T-helper 2 cell (primary cell): ENCODE measurements at regions not wholly inside any gene's neighbourhood (a gene's known extent, or its start where the extent isn't known, plus 50 kb on each side); places are given as distances from the start of the nearest gene placed in this dataset.

Experiments
- DNase-seq, 5 experiments: peaks; one replicate each; pipeline versions ENCODE4 v3.0.0 to v3.0.0-alpha.2; 2012 to 2022

- no peak for DNase-seq
Observed at GRCh38 chr19:34305221-34306083, 51.1 kb downstream of the GARRE1 start.

DNA sequence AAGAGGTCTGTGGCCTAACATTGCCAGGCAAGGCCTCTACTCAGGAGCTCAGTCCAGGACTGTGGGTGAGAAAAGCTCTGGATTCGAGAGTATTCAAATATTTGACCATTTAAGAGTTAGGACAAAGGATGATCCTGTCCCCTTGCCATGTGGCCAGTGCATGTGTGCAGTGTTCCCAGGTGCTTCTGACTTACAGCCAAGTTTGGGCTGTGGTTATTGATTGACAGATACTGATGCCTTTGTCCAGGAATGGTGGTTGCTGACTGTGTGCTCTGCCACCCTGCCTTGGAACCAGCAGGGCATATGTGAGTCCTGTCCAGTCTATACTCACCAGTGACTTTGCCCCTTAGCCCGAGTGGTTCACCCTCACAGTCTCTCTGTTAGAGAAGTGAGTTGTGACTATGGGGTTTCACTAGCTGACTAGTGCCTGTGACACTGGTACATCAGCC is 51.9 kb downstream of the GARRE1 start:
- no peak for DNase-seq

- DNase-seq, result no peak
Observed at GRCh38 chr19:34306824-34307223, 52.5 kb downstream of the GARRE1 start.

DNA sequence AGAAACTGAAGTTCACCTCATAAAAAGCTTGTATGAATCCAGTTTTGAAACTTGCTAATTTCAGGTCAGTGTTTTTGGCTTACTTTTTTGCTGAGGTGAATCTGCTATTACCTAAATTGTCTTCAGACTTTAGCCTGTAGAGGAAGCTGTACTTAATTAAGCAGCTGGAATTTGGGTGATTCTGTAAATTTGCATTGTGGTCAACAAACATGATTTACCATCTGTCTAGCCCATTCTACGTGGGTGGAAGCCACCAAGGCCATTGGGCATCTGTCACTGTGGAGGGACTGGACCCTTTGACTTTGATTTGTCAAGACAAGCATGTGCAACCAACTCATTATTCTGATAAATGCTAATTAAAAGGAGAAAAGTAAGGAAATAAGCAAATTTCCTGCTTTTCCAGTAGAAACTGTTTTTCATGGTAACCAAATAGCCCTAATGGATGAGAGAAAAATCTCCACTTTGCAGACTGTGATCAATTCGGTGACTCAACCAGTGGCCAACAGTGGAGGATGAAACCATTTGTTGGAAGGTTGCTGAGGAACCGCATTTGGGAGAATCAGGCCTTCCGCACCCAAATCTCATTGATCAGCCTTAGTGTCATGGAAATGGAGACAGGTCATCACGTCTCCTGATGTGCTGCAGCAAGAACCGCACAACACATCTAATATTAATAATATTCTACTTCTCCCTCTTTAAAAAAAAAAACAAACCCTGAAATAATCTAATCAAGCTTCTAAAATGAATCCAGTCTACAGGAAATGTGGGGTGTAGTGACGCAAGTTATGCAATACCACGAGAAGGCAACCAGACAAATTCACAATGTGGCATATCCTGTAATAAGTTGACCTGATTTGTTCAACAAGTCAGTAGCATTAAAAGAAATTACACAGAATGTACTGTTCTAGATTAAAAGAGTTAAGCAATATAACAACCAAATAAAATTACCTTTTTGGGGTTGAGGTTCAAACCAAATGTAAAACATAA is 54.3 kb downstream of the GARRE1 start:
- DNase-seq, result peak in 3 of 5 experiments; percentile 17 to 73 (median 65)

DNA sequence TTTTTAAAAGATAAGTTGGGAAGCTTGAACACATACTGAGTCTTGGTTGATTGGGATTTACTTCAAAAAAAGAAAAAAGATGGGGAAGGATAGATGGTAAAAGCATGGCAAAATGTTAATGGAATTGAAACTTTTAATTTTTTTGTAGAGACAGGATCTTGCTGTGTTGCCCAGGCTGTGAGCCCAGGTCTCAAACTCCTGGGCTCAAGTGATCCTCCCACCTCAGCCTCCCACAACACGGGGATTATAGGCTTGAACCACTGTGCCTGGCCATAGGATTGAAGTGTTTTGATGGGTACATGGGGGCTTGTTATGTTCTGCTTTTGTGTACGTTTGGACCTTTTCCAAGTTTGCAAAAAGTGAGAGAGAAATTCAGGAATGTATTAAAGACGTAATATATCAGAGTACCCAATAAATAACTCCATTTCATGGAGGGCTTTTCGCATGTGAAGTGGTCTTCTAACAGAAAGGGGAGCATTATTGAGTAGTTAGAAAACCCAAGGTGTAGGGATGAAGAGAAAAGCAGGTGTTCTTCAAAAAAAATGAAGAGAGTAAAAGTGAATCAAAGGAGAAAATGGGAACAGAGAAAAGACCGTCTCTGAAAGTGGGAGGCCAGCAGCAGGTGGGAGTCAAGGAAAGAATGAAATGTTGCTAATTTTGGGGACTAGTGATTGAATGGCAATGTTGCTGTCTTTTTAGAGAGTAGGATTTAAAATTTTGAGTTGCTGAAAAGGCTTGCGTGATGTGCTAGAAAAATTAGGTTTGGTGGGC is 55.2 kb downstream of the GARRE1 start:
- DNase-seq, result no peak

DNA sequence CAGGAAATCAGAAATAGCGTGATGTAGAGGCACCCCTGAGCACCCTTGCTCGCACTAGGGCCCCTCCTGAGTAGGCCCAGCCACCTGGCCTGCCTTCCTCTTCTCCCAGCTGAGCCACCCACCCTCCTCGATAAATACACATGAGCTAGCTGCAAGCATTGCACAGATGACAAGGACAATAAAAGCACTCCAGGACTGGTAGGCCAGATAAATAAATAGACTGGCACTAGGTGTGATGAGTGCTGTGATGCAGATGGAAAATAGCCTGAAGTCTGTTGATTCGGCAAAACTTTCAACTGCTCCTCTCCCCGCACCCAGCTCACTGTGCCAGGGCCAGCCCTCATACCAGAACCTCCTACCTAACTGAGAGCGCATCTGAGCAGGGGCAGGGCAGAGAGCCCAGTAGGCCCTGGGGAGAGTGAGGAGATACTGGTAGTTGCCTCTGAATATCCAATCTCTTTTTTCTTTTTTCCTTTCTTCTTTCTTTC is 54.5 kb upstream of the GPI start:
- no peak for DNase-seq

- no peak for DNase-seq
Observed at GRCh38 chr19:34313188-34313587, 51.8 kb upstream of the GPI start.

GRCh38 chr19:34314437-34315313 is 50.3 kb upstream of the GPI start:
- no peak for DNase-seq
